H9 (cell line): ENCODE measurements at regions not wholly inside any gene's neighbourhood (a gene's known extent, or its start where the extent isn't known, plus 50 kb on each side); places are given as distances from the start of the nearest gene placed in this dataset.

Experiments used
- DNase-seq: peaks from one replicate; pipeline ENCODE4 v3.0.0-alpha.2; 2017
- H2AFZ ChIP-seq: one replicate; pipeline ENCODE4 v1.6.1; 2013; ENCODE audit warnings: mild to moderate bottlenecking, low read length, control low read depth, moderate library complexity
- H2AK5ac ChIP-seq: 2 replicates; pipeline ENCODE4 v1.6.1; 2013; ENCODE audit warnings: low read length, control low read depth, mixed read lengths; ENCODE audit not compliant: insufficient read length
- H2BK120ac ChIP-seq: one replicate; pipeline ENCODE4 v1.6.1; 2013; ENCODE audit warnings: low read depth, mild to moderate bottlenecking, low read length, control low read depth, inconsistent platforms; ENCODE audit not compliant: poor library complexity, severe bottlenecking
- H2BK12ac ChIP-seq: 2 replicates; pipeline ENCODE4 v1.6.1; 2013; ENCODE audit warnings: low read length, control low read depth, mixed read lengths, low read depth; ENCODE audit not compliant: insufficient read length
- H2BK15ac ChIP-seq: 2 replicates; pipeline ENCODE4 v1.6.1; 2013; ENCODE audit warnings: low read depth, low read length, control low read depth
- H2BK20ac ChIP-seq: one replicate; pipeline ENCODE4 v1.6.1; 2013; ENCODE audit warnings: low read depth, mild to moderate bottlenecking, low read length, control low read depth, inconsistent platforms; ENCODE audit not compliant: poor library complexity, severe bottlenecking
- H2BK5ac ChIP-seq: 2 replicates; pipeline ENCODE4 v1.6.1; 2013; ENCODE audit warnings: low read length, control low read depth, mixed read lengths; ENCODE audit not compliant: insufficient read length
- H3K14ac ChIP-seq: 2 replicates; pipeline ENCODE4 v1.6.1; 2013; ENCODE audit warnings: low read length, control low read depth; ENCODE audit not compliant: insufficient read depth
- H3K18ac ChIP-seq: 2 replicates; pipeline ENCODE4 v1.6.1; 2013; ENCODE audit warnings: low read depth, mild to moderate bottlenecking, mixed read lengths, low read length, control low read depth; ENCODE audit not compliant: insufficient read length
- H3K23ac ChIP-seq: 2 replicates; pipeline ENCODE4 v1.6.1; 2013; ENCODE audit warnings: low read length, control low read depth, mixed read lengths, low read depth; ENCODE audit not compliant: insufficient read length
- H3K23me2 ChIP-seq: 2 replicates; pipeline ENCODE4 v1.6.1; 2013; ENCODE audit warnings: low read depth, mild to moderate bottlenecking, mixed read lengths, low read length, control low read depth; ENCODE audit not compliant: insufficient read length, poor library complexity, severe bottlenecking
- H3K27ac ChIP-seq: 2 replicates; pipeline ENCODE4 v1.5.1; 2013; ENCODE audit warnings: low read length, control low read depth, mixed read lengths, low read depth; ENCODE audit not compliant: insufficient read length
- H3K27me3 ChIP-seq: 2 replicates; pipeline ENCODE4 v1.6.1; 2013; ENCODE audit warnings: low read length, control low read depth, inconsistent platforms; ENCODE audit not compliant: insufficient read depth
- H3K4ac ChIP-seq: 2 replicates; pipeline ENCODE4 v1.6.1; 2013; ENCODE audit warnings: low read depth, mild to moderate bottlenecking, control low read depth, inconsistent platforms, low read length, moderate library complexity
- H3K4me1 ChIP-seq: 2 replicates; pipeline ENCODE4 v1.6.1; 2013; ENCODE audit warnings: low read length, control low read depth, inconsistent platforms; ENCODE audit not compliant: insufficient read depth
- H3K4me2 ChIP-seq: 2 replicates; pipeline ENCODE4 v1.6.1; 2013; ENCODE audit warnings: low read length, control low read depth, mixed read lengths; ENCODE audit not compliant: insufficient read length, insufficient read depth
- H3K56ac ChIP-seq: 2 replicates; pipeline ENCODE4 v1.6.1; 2013; ENCODE audit warnings: low read depth, mild to moderate bottlenecking, mixed read lengths, low read length, control low read depth; ENCODE audit not compliant: insufficient read length
- H3K79me1 ChIP-seq: 2 replicates; pipeline ENCODE4 v1.6.1; 2013; ENCODE audit warnings: low read depth, mild to moderate bottlenecking, moderate library complexity, low read length, control low read depth, inconsistent platforms; ENCODE audit not compliant: insufficient read depth, poor library complexity, severe bottlenecking
- H3K79me2 ChIP-seq: 2 replicates; pipeline ENCODE4 v1.6.1; 2013; ENCODE audit warnings: low read length, control low read depth, inconsistent platforms; ENCODE audit not compliant: insufficient read depth
- H3K9ac ChIP-seq: 2 replicates; pipeline ENCODE4 v1.6.1; 2013; ENCODE audit warnings: low read length, control low read depth, mixed read lengths; ENCODE audit not compliant: insufficient read length; ENCODE audit errors: extremely low read depth
- H3K9me3 ChIP-seq: one replicate; pipeline ENCODE4 v1.6.1; 2013; ENCODE audit warnings: low read depth, low read length, inconsistent platforms; ENCODE audit not compliant: control insufficient read depth
- H3T11ph ChIP-seq: one replicate; pipeline ENCODE4 v1.6.1; 2013; ENCODE audit warnings: mild to moderate bottlenecking, low read length, control low read depth, inconsistent platforms
- H4K20me1 ChIP-seq: one replicate; pipeline ENCODE4 v1.6.1; 2013; ENCODE audit not compliant: control insufficient read depth, insufficient read length, insufficient read depth
- H4K5ac ChIP-seq: 2 replicates; pipeline ENCODE4 v1.6.1; 2013; ENCODE audit warnings: low read depth, mild to moderate bottlenecking, mixed read lengths, low read length, control low read depth; ENCODE audit not compliant: insufficient read length
- H4K8ac ChIP-seq: replicated peaks from 2 replicates; pipeline ENCODE4 v1.6.1; 2013; ENCODE audit warnings: low read length, control low read depth, mixed read lengths, low read depth; ENCODE audit not compliant: insufficient read length
- H4K91ac ChIP-seq: 2 replicates; pipeline ENCODE4 v1.6.1; 2013; ENCODE audit warnings: low read depth, mild to moderate bottlenecking, moderate library complexity, mixed read lengths, low read length, control low read depth; ENCODE audit not compliant: insufficient read length
- H3K27ac Mint-ChIP-seq, 3 experiments: 2 replicates in 2 of 3; 3 replicates in 1 of 3; pipeline ENCODE4 v1.8.0; 2020 to 2021; ENCODE audit warnings: mixed read lengths in 3 of 3, mild to moderate bottlenecking in 1 of 3, moderate library complexity in 1 of 3
- H3K27me3 Mint-ChIP-seq: 2 replicates; pipeline ENCODE4 v1.8.0; 2021; ENCODE audit warnings: low read depth, mild to moderate bottlenecking, moderate library complexity, mixed read lengths
- H3K36me3 Mint-ChIP-seq, 3 experiments: 2 replicates in 2 of 3; 3 replicates in 1 of 3; pipeline ENCODE4 v1.8.0; 2020 to 2021; ENCODE audit warnings: low read depth in 3 of 3, mixed read lengths in 3 of 3; ENCODE audit not compliant: insufficient read depth in 1 of 3
- H3K4me1 Mint-ChIP-seq, 2 experiments: 2 replicates each; pipeline ENCODE4 v1.8.0; 2020; ENCODE audit warnings: mixed read lengths in 2 of 2
- H3K4me3 Mint-ChIP-seq, 2 experiments: 2 replicates in 1 of 2; 3 replicates in 1 of 2; pipeline ENCODE4 v1.8.0; 2020 to 2021; ENCODE audit warnings: mild to moderate bottlenecking in 2 of 2, mixed read lengths in 2 of 2, moderate library complexity in 1 of 2
- H3K9me3 Mint-ChIP-seq, 2 experiments: 2 replicates in 1 of 2; 3 replicates in 1 of 2; pipeline ENCODE4 v1.8.0; 2020; ENCODE audit warnings: mild to moderate bottlenecking in 2 of 2, mixed read lengths in 2 of 2, moderate library complexity in 1 of 2
- WGBS: extraction: QIAGEN DNeasy Blood & Tissue Kit; methylation state at CpG from one replicate; pipeline ENCODE4 v1.1.7; 2013; ENCODE audit warnings: missing lambda C conversion rate, low lambda C conversion rate, mixed read lengths; ENCODE audit not compliant: insufficient read length; ENCODE audit errors: extremely low coverage; 5-methylcytosine and 5-hydroxymethylcytosine counted together
- TF ChIP-seq, protein P1 (sequence below): fragments of 200-600 bp; sonication (generic); conservative IDR thresholded peaks from 3 replicates; pipeline ENCODE4 v1.8.0; 2021; ENCODE audit warnings: antibody characterized with exemption, mild to moderate bottlenecking

DNA sequence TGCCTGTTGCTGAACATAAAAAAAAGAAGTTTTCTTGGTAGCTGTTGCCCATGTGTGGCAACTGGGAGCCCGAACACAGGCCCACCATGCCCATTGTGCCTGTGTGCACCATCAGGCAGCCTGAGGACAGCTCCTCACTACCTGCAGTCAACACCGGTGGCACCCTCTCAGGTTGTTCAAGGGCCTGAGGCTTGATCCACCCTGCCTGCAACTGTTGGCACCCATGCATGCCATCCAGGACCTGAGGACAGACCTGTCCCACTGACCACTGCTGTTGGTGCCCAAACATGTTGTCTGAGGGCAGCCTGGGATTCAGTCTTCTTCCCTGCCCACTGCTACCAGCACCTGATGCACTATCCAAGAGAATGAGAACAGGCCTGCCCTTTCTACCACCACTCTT, 661.1 kb upstream of the ZNF804A start:
- H4K20me1 ChIP-seq = no peaks in the 10 kb centered on the region
- H3K9me3 Mint-ChIP-seq = peaks cover 3 to 4% of the 10 kb centered on the region in 2 experiments; a peak in 2 of 5 replicates
- DNase-seq = no peak
- H2BK15ac ChIP-seq = no peak overlapping the region
- no peaks in the 10 kb centered on the region for H3K4me1 ChIP-seq
- no peak overlapping the region for H2AK5ac ChIP-seq
- no peak overlapping the region for H3K4me2 ChIP-seq
- H4K8ac ChIP-seq = no peak overlapping the region
- no peak overlapping the region for H3T11ph ChIP-seq
- no peak overlapping the region for H3K4ac ChIP-seq
- no CpG with 5 or more reads among the region's 2 CpGs for WGBS
- H3K4me1 Mint-ChIP-seq = no peaks in the 10 kb centered on the region
- H3K27me3 Mint-ChIP-seq = no peaks in the 10 kb centered on the region
- no peak overlapping the region for H3K27ac Mint-ChIP-seq
- peaks cover 0 to 4% (median 0%) of the 10 kb centered on the region in 3 experiments; a peak in 1 of 7 replicates for H3K36me3 Mint-ChIP-seq
- H3K9me3 ChIP-seq = no peaks in the 10 kb centered on the region
- no peaks in the 10 kb centered on the region for H3K23me2 ChIP-seq
- no peak overlapping the region for H4K91ac ChIP-seq
- TF ChIP-seq, protein P1, sequence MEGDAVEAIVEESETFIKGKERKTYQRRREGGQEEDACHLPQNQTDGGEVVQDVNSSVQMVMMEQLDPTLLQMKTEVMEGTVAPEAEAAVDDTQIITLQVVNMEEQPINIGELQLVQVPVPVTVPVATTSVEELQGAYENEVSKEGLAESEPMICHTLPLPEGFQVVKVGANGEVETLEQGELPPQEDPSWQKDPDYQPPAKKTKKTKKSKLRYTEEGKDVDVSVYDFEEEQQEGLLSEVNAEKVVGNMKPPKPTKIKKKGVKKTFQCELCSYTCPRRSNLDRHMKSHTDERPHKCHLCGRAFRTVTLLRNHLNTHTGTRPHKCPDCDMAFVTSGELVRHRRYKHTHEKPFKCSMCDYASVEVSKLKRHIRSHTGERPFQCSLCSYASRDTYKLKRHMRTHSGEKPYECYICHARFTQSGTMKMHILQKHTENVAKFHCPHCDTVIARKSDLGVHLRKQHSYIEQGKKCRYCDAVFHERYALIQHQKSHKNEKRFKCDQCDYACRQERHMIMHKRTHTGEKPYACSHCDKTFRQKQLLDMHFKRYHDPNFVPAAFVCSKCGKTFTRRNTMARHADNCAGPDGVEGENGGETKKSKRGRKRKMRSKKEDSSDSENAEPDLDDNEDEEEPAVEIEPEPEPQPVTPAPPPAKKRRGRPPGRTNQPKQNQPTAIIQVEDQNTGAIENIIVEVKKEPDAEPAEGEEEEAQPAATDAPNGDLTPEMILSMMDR = no peak
- H3K79me2 ChIP-seq = no peaks in the 10 kb centered on the region
- no peak overlapping the region for H3K9ac ChIP-seq
- no peak overlapping the region for H2BK20ac ChIP-seq
- H3K18ac ChIP-seq = no peak overlapping the region
- H3K23ac ChIP-seq = no peak overlapping the region
- no peak overlapping the region for H2BK120ac ChIP-seq
- no peaks in the 10 kb centered on the region for H3K79me1 ChIP-seq
- H3K27ac ChIP-seq = no peak overlapping the region
- no peak overlapping the region for H2BK12ac ChIP-seq
- H3K27me3 ChIP-seq = no peaks in the 10 kb centered on the region
- H2AFZ ChIP-seq = no peak overlapping the region
- no peak overlapping the region for H3K56ac ChIP-seq
- no peak overlapping the region for H3K14ac ChIP-seq
- no peak overlapping the region for H4K5ac ChIP-seq
- H3K4me3 Mint-ChIP-seq = no peak overlapping the region
- no peak overlapping the region for H2BK5ac ChIP-seq
